ENCODE measurements at regions not wholly inside any gene's neighbourhood (a gene's known extent, or its start where the extent isn't known, plus 50 kb on each side); places are given as distances from the start of the nearest gene placed in this dataset.

- DNase-seq: no peak
- H3K36me3 ChIP-seq (ENCODE audit: control insufficient read depth in 4 of 4, insufficient read depth in 4 of 4, low read length in 4 of 4): no peaks in the 10 kb centered on the region
- 72 to 90% methylated on average over 2 of the region's 2 CpGs for WGBS, 2 donors
- no peak for ATAC-seq (ENCODE audit: insufficient read depth, low FRiP score)
- no peak for TF ChIP-seq CTCF (IDR thresholded peaks at IDR 0.05; ENCODE audit: control extremely low read depth, extremely low read depth)
- no peaks in the 10 kb centered on the region for H3K9me3 ChIP-seq (ENCODE audit: control insufficient read depth in 4 of 4, insufficient read depth in 3 of 4, low read length in 3 of 4)
- peaks cover 8 to 26% (median 18%) of the 10 kb centered on the region in 5 donors for H3K4me1 ChIP-seq (ENCODE audit: control insufficient read depth in 5 of 5, insufficient read depth in 5 of 5, low read length in 5 of 5)
- H3K9ac ChIP-seq (ENCODE audit: insufficient read depth in 1 of 2, low read length in 2 of 2): no peak overlapping the region
- H3K27me3 ChIP-seq (ENCODE audit: control insufficient read depth in 3 of 3, insufficient read depth in 3 of 3, low read length in 2 of 3): no peaks in the 10 kb centered on the region
- H3K27ac ChIP-seq (ENCODE audit: low read depth in 1 of 2, low read length in 1 of 2): no peak overlapping the region
- no peak overlapping the region for H3K4me3 ChIP-seq
Observed at GRCh38 chr13:50360637-50361036, 345.4 kb downstream of the KCNRG start.

- Histone ChIP-seq H3K4me3 (no peak overlapping the region), H3K27me3 (ENCODE audit: control insufficient read depth in 3 of 3, insufficient read depth in 3 of 3, low read length in 2 of 3) (no peaks in the 10 kb centered on the region), H3K4me1 (ENCODE audit: control insufficient read depth in 5 of 5, insufficient read depth in 5 of 5, low read length in 5 of 5) (peaks cover 8 to 26% (median 18%) of the 10 kb centered on the region in 5 donors), H3K36me3 (ENCODE audit: control insufficient read depth in 4 of 4, insufficient read depth in 4 of 4, low read length in 4 of 4) (no peaks in the 10 kb centered on the region), H3K9ac (ENCODE audit: insufficient read depth in 1 of 2, low read length in 2 of 2) (no peak overlapping the region), H3K27ac (ENCODE audit: low read depth in 1 of 2, low read length in 1 of 2) (no peak overlapping the region), H3K9me3 (ENCODE audit: control insufficient read depth in 4 of 4, insufficient read depth in 3 of 4, low read length in 3 of 4) (no peaks in the 10 kb centered on the region)
- ATAC-seq (ENCODE audit: insufficient read depth, low FRiP score) (no peak), DNase-seq (no peak)
- WGBS, 2 donors: 40 to 58% methylated on average over 3 of the region's 3 CpGs
- no peak for TF ChIP-seq CTCF (IDR thresholded peaks at IDR 0.05; ENCODE audit: control extremely low read depth, extremely low read depth)
Observed at GRCh38 chr13:50361282-50361681, 346.0 kb downstream of the KCNRG start.

- no peaks in the 10 kb centered on the region for H3K36me3 ChIP-seq (ENCODE audit: control insufficient read depth in 4 of 4, insufficient read depth in 4 of 4, low read length in 4 of 4)
- H3K27ac ChIP-seq (ENCODE audit: low read depth in 1 of 2, low read length in 1 of 2): peak overlapping the region in 1 of 2 donors; percentile 85
- no peaks in the 10 kb centered on the region for H3K27me3 ChIP-seq (ENCODE audit: control insufficient read depth in 3 of 3, insufficient read depth in 3 of 3, low read length in 2 of 3)
- H3K4me3 ChIP-seq: no peak overlapping the region
- DNase-seq: peak; percentile 43 to 82 (median 63)
- no peaks in the 10 kb centered on the region for H3K9me3 ChIP-seq (ENCODE audit: control insufficient read depth in 4 of 4, insufficient read depth in 3 of 4, low read length in 3 of 4)
- H3K4me1 ChIP-seq (ENCODE audit: control insufficient read depth in 5 of 5, insufficient read depth in 5 of 5, low read length in 5 of 5): peaks cover 0 to 6% (median 0%) of the 10 kb centered on the region in 5 donors
- ATAC-seq (ENCODE audit: insufficient read depth, low FRiP score): peak; percentile 67
- H3K9ac ChIP-seq (ENCODE audit: insufficient read depth in 1 of 2, low read length in 2 of 2): no peak overlapping the region
- no peak for TF ChIP-seq CTCF (IDR thresholded peaks at IDR 0.05; ENCODE audit: control extremely low read depth, extremely low read depth)
- WGBS, 2 donors: 41 to 73% methylated on average over 10 of the region's 10 CpGs
Observed at GRCh38 chr13:50365408-50366391, 350.5 kb downstream of the KCNRG start.

Data from lung (tissue), 11 donors.